Limb (tissue), 2 donors: ENCODE measurements at regions not wholly inside any gene's neighbourhood (a gene's known extent, or its start where the extent isn't known, plus 50 kb on each side); places are given as distances from the start of the nearest gene placed in this dataset.

Source experiments
- DNase-seq, 2 donors: peaks; one replicate each; pipeline ENCODE4 v3.0.0-alpha.2; 2016; ENCODE audit errors: extremely low spot score in 2 of 2

GRCh38 chr11:116449522-116449921 lies 323.3 kb downstream of the BUD13 start:
- no peak for DNase-seq

- DNase-seq: no peak
Observed at GRCh38 chr11:116446048-116446941, 326.5 kb downstream of the BUD13 start.

- no peak for DNase-seq
Observed at GRCh38 chr11:116445108-116446047, 327.4 kb downstream of the BUD13 start.

GRCh38 chr11:116442238-116442752 lies 330.5 kb downstream of the BUD13 start:
- DNase-seq: no peak

- DNase-seq: no peak
Observed at GRCh38 chr11:116439361-116439677, 333.5 kb downstream of the BUD13 start.

- no peak for DNase-seq
Observed at GRCh38 chr11:116438651-116439360, 334.0 kb downstream of the BUD13 start.

GRCh38 chr11:116434986-116435385 lies 337.8 kb downstream of the BUD13 start:
- DNase-seq: no peak

GRCh38 chr11:116432301-116432700 lies 340.5 kb downstream of the BUD13 start:
- no peak for DNase-seq

- DNase-seq: no peak
Observed at GRCh38 chr11:116431842-116432241, 340.9 kb downstream of the BUD13 start.

GRCh38 chr11:116428638-116428975 lies 344.2 kb downstream of the BUD13 start:
- no peak for DNase-seq

- peak in 1 of 2 donors; percentile 55 for DNase-seq
Observed at GRCh38 chr11:116427903-116428637, 344.7 kb downstream of the BUD13 start.

- no peak for DNase-seq
Observed at GRCh38 chr11:116427337-116427902, 345.4 kb downstream of the BUD13 start.

GRCh38 chr11:116426761-116427160 lies 346.0 kb downstream of the BUD13 start:
- DNase-seq: no peak

- DNase-seq: no peak
Observed at GRCh38 chr11:116424615-116425261, 348.0 kb downstream of the BUD13 start.

GRCh38 chr11:116422956-116423600 lies 349.7 kb downstream of the BUD13 start:
- DNase-seq: no peak

- no peak for DNase-seq
Observed at GRCh38 chr11:116422556-116422955, 350.2 kb downstream of the BUD13 start.

GRCh38 chr11:116421529-116422185 lies 351.1 kb downstream of the BUD13 start:
- DNase-seq: no peak

- DNase-seq: no peak
Observed at GRCh38 chr11:116420770-116421528, 351.8 kb downstream of the BUD13 start.
